HEK293 (cell line): ENCODE measurements at regions not wholly inside any gene's neighbourhood (a gene's known extent, or its start where the extent isn't known, plus 50 kb on each side); places are given as distances from the start of the nearest gene placed in this dataset.

Experiments
- CTCF ChIA-PET: fragments of 350-600 bp; formaldehyde crosslinking; extraction: SDS; loops from one replicate; lab custom pipeline; 2021; ENCODE audit warnings: antibody characterized with exemption; lab: Yijun Ruan, JAX
- POLR2A ChIA-PET: fragments of 300-600 bp; formaldehyde crosslinking; extraction: SDS; loops from one replicate; lab custom pipeline; 2020; ENCODE audit warnings: antibody characterized with exemption, inconsistent platforms; lab: Yijun Ruan, JAX
- H3K27ac ChIP-seq: fragments of 200-500 bp; sonication (Bioruptor generic); 2 replicates; pipeline ENCODE4 v1.5.1; 2014; ENCODE audit warnings: low read depth, low read length, control low read depth, inconsistent platforms; ENCODE audit errors: extremely low read depth
- H3K36me3 ChIP-seq, 2 experiments: fragments of 200-500 bp in 1 of 2; sonication (Bioruptor generic) in 1 of 2; 1 replicate in 1 of 2; 2 replicates in 1 of 2; pipeline ENCODE4 v1.5.1; 2014 to 2017; ENCODE audit warnings: inconsistent platforms in 2 of 2, low read length in 2 of 2; ENCODE audit not compliant: control insufficient read depth in 2 of 2, insufficient read depth in 1 of 2
- H3K4me1 ChIP-seq: fragments of 200-500 bp; sonication (Bioruptor generic); 2 replicates; pipeline ENCODE4 v1.5.1; 2014; ENCODE audit warnings: mild to moderate bottlenecking, low read length, inconsistent platforms; ENCODE audit not compliant: control insufficient read depth, insufficient read depth
- H3K4me3 ChIP-seq: 2 replicates; pipeline ENCODE4 v1.5.1; 2011; ENCODE audit warnings: low read depth, mild to moderate bottlenecking, control low read depth, low read length, moderate library complexity
- H3K9me3 ChIP-seq: fragments of 200-500 bp; sonication (Bioruptor generic); 2 replicates; pipeline ENCODE4 v1.5.1; 2014; ENCODE audit warnings: low read depth, low read length, inconsistent platforms; ENCODE audit not compliant: control insufficient read depth, insufficient read depth
- GLI4 ChIP-seq: fragments of 450-650 bp; formaldehyde crosslinking; IDR thresholded peaks from 2 replicates; pipeline ENCODE4 v1.5.1; 2016; ENCODE audit warnings: missing biosample characterization, missing genetic modification characterization
- GLIS1 ChIP-seq: fragments of 450-650 bp; formaldehyde crosslinking; IDR thresholded peaks from 2 replicates; pipeline ENCODE4 v1.5.1; 2016; ENCODE audit warnings: missing biosample characterization, missing genetic modification characterization
- HOXC10 ChIP-seq: sonication (generic); formaldehyde crosslinking; IDR thresholded peaks from 2 replicates; pipeline ENCODE4 v1.8.1; 2023; ENCODE audit warnings: mild to moderate bottlenecking, missing genetic modification reagents
- REPIN1 ChIP-seq: fragments of 450-650 bp; formaldehyde crosslinking; IDR thresholded peaks from 2 replicates; pipeline ENCODE4 v1.5.1; 2017; ENCODE audit warnings: missing biosample characterization, missing genetic modification characterization, low read depth
- SCRT1 ChIP-seq: fragments of 450-650 bp; formaldehyde crosslinking; IDR thresholded peaks from 2 replicates; pipeline ENCODE4 v1.5.1; 2016; ENCODE audit warnings: missing biosample characterization, missing genetic modification characterization, borderline replicate concordance
- ZNF10 ChIP-seq: fragments of 450-650 bp; formaldehyde crosslinking; IDR thresholded peaks from 2 replicates; pipeline ENCODE4 v1.5.1; 2017; ENCODE audit warnings: missing biosample characterization, missing genetic modification characterization
- ZNF112 ChIP-seq: fragments of 450-650 bp; formaldehyde crosslinking; IDR thresholded peaks from 2 replicates; pipeline ENCODE4 v1.5.0; 2017; ENCODE audit warnings: missing biosample characterization, missing genetic modification characterization
- ZNF121 ChIP-seq: fragments of 450-650 bp; formaldehyde crosslinking; IDR thresholded peaks from 2 replicates; pipeline ENCODE4 v1.5.1; 2016; ENCODE audit warnings: missing biosample characterization, missing genetic modification characterization
- ZNF324 ChIP-seq: fragments of 450-650 bp; formaldehyde crosslinking; IDR thresholded peaks from 2 replicates; pipeline ENCODE4 v1.5.1; 2016; ENCODE audit warnings: missing biosample characterization, missing genetic modification characterization
- ZNF404 ChIP-seq: fragments of 450-650 bp; formaldehyde crosslinking; IDR thresholded peaks from 2 replicates; pipeline ENCODE4 v1.5.1; 2017; ENCODE audit warnings: missing biosample characterization, missing genetic modification characterization
- ZNF48 ChIP-seq: fragments of 450-650 bp; formaldehyde crosslinking; IDR thresholded peaks from 2 replicates; pipeline ENCODE4 v1.5.1; 2016; ENCODE audit warnings: missing biosample characterization, missing genetic modification characterization
- ZNF561 ChIP-seq: fragments of 450-650 bp; IDR thresholded peaks from 2 replicates; pipeline ENCODE4 v1.5.1; 2018; ENCODE audit warnings: missing biosample characterization, missing genetic modification characterization, borderline replicate concordance
- ZNF596 ChIP-seq: fragments of 450-650 bp; IDR thresholded peaks from 2 replicates; pipeline ENCODE4 v1.5.0; 2018; ENCODE audit warnings: missing biosample characterization, mild to moderate bottlenecking, missing genetic modification characterization, moderate library complexity
- ZNF658 ChIP-seq: fragments of 450-650 bp; formaldehyde crosslinking; IDR thresholded peaks from 2 replicates; pipeline ENCODE4; 2016; ENCODE audit warnings: missing biosample characterization, missing genetic modification characterization
- ZNF677 ChIP-seq: fragments of 450-650 bp; IDR thresholded peaks from 2 replicates; pipeline ENCODE4 v1.5.0; 2018; ENCODE audit warnings: missing biosample characterization, mild to moderate bottlenecking, missing genetic modification characterization, moderate library complexity
- TF ChIP-seq, protein P1 (sequence below): fragments of 450-650 bp; formaldehyde crosslinking; IDR thresholded peaks from 2 replicates; pipeline ENCODE4 v1.5.1; 2016; ENCODE audit warnings: missing biosample characterization, missing genetic modification characterization
- TF ChIP-seq, protein P2 (sequence below): fragments of 450-650 bp; formaldehyde crosslinking; IDR thresholded peaks from 2 replicates; pipeline ENCODE4 v1.5.1; 2016; ENCODE audit warnings: missing biosample characterization, missing genetic modification characterization
- TF ChIP-seq, protein P3 (sequence below): IDR thresholded peaks from 2 replicates; pipeline ENCODE4 v1.6.1; 2011; ENCODE audit warnings: mild to moderate bottlenecking, low read depth, low read length, borderline replicate concordance
- TF ChIP-seq, protein P4 (sequence below): fragments of 450-650 bp; formaldehyde crosslinking; IDR thresholded peaks from 2 replicates; pipeline ENCODE4 v1.5.1; 2016; ENCODE audit warnings: missing biosample characterization, missing genetic modification characterization
- TF ChIP-seq, protein P5 (sequence below): fragments of 450-650 bp; formaldehyde crosslinking; IDR thresholded peaks from 2 replicates; pipeline ENCODE4 v1.5.1; 2017; ENCODE audit warnings: missing biosample characterization, missing genetic modification characterization
- TF ChIP-seq, protein P6 (sequence below): fragments of 450-650 bp; formaldehyde crosslinking; IDR thresholded peaks from 2 replicates; pipeline ENCODE4 v1.5.1; 2016; ENCODE audit warnings: missing biosample characterization, missing genetic modification characterization
- TF ChIP-seq, protein P7 (sequence below): fragments of 450-650 bp; formaldehyde crosslinking; IDR thresholded peaks from 2 replicates; pipeline ENCODE4 v1.5.1; 2017; ENCODE audit warnings: missing biosample characterization, missing genetic modification characterization

DNA sequence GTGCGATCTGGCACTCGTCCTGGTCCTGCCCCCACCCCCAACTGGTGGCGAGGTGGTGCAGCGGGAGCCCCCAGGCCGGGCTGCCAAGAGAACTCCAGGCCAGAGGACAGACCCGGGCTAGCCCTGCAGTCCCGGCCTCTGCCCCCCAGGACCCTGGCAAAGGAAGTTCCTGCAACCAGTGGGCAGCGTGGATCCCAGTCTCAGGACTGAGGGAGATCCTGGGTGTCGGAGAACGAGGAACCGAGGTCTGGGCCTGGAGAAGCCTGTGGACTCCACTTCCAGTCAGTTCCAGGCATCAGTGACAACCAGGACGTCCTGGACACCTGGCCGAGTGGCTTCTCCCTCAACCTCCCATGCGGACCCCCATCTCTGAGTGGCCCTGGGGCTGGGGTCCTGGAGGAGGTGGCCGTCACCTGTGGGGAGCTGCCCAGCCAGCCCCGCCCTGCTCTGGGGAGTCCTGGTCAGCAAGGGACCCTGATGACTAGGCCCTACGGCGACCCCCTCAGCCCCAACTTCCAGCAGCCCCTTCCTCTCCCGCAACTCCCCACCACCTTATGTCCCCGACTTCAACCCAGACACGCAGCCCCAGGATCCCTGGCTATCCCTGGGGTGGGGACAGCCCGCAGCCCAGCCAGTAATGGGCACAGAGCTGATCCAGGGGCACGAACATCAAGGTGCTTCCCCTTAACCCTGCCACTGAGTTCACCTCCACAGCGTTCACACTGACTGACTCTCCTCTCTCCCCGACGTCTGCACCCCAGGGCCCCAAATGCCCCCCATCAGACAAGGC lies 53.7 kb upstream of the NKX1-1 start:
- Histone ChIP-seq H3K9me3 (no peaks in the 10 kb centered on the region), H3K27ac (no peak overlapping the region), H3K4me1 (no peaks in the 10 kb centered on the region), H3K36me3 (no peaks in the 10 kb centered on the region), H3K4me3 (no peak overlapping the region)
- ChIA-PET CTCF (no interaction called here), POLR2A (no interaction called here)
- no peak for TF ChIP-seq GLIS1 (tag by site-specific recombination)
- no peak for TF ChIP-seq ZNF658 (tag by site-specific recombination)
- TF ChIP-seq, protein P1, sequence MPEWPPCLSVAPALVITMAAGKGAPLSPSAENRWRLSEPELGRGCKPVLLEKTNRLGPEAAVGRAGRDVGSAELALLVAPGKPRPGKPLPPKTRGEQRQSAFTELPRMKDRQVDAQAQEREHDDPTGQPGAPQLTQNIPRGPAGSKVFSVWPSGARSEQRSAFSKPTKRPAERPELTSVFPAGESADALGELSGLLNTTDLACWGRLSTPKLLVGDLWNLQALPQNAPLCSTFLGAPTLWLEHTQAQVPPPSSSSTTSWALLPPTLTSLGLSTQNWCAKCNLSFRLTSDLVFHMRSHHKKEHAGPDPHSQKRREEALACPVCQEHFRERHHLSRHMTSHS (tag by site-specific recombination) = no peak
- TF ChIP-seq SCRT1 (tag by site-specific recombination) = no peak
- TF ChIP-seq ZNF10 = no peak
- TF ChIP-seq ZNF404 (tag by site-specific recombination) = no peak
- TF ChIP-seq, protein P2, sequence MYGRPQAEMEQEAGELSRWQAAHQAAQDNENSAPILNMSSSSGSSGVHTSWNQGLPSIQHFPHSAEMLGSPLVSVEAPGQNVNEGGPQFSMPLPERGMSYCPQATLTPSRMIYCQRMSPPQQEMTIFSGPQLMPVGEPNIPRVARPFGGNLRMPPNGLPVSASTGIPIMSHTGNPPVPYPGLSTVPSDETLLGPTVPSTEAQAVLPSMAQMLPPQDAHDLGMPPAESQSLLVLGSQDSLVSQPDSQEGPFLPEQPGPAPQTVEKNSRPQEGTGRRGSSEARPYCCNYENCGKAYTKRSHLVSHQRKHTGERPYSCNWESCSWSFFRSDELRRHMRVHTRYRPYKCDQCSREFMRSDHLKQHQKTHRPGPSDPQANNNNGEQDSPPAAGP (tag by site-specific recombination) = no peak
- TF ChIP-seq, protein P3, sequence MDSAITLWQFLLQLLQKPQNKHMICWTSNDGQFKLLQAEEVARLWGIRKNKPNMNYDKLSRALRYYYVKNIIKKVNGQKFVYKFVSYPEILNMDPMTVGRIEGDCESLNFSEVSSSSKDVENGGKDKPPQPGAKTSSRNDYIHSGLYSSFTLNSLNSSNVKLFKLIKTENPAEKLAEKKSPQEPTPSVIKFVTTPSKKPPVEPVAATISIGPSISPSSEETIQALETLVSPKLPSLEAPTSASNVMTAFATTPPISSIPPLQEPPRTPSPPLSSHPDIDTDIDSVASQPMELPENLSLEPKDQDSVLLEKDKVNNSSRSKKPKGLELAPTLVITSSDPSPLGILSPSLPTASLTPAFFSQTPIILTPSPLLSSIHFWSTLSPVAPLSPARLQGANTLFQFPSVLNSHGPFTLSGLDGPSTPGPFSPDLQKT = no peak
- no peak for TF ChIP-seq HOXC10 (CRISPR knock-in tag)
- no peak for TF ChIP-seq ZNF112 (tag by site-specific recombination)
- TF ChIP-seq, protein P4, sequence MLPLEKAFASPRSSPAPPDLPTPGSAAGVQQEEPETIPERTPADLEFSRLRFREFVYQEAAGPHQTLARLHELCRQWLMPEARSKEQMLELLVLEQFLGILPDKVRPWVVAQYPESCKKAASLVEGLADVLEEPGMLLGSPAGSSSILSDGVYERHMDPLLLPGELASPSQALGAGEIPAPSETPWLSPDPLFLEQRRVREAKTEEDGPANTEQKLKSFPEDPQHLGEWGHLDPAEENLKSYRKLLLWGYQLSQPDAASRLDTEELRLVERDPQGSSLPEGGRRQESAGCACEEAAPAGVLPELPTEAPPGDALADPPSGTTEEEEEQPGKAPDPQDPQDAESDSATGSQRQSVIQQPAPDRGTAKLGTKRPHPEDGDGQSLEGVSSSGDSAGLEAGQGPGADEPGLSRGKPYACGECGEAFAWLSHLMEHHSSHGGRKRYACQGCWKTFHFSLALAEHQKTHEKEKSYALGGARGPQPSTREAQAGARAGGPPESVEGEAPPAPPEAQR = no peak
- TF ChIP-seq ZNF677 (tag by site-specific recombination) = no peak
- TF ChIP-seq ZNF48 (tag by site-specific recombination) = no peak
- no peak for TF ChIP-seq ZNF121
- no peak for TF ChIP-seq GLI4 (tag by site-specific recombination)
- no peak for TF ChIP-seq ZNF324 (tag by site-specific recombination)
- no peak for TF ChIP-seq ZNF561
- TF ChIP-seq, protein P5, sequence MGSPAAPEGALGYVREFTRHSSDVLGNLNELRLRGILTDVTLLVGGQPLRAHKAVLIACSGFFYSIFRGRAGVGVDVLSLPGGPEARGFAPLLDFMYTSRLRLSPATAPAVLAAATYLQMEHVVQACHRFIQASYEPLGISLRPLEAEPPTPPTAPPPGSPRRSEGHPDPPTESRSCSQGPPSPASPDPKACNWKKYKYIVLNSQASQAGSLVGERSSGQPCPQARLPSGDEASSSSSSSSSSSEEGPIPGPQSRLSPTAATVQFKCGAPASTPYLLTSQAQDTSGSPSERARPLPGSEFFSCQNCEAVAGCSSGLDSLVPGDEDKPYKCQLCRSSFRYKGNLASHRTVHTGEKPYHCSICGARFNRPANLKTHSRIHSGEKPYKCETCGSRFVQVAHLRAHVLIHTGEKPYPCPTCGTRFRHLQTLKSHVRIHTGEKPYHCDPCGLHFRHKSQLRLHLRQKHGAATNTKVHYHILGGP (tag by site-specific recombination) = no peak

DNA sequence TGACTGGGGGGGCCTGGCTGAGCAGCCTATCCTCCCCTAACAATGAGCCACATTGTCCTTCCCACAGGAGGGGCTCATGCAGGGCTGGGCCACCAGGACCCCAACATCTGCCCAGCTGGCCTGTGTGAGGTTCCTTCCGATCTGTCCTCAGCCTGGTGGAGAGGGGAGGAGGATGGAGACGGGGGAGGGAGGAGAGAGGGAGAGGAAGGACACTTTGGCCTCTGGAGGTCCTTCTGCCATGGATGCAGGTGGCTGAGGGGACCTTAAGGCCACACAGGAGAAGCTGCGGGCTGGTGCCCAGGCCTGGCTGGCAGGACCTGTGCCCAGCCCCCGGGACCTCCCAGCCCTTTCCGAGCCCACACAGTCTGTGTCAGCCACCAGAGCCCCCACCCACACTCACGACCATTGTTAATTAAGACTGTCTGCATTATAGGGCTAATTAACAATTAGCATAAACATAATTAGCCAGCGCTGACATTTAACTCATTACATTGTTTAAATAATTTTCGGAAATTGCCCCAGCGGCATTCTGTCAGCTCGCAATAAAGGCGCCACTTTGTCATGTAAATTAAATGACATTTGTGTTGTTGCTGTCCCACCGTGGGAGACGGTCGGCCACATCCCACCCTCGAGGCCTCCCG lies 53.0 kb upstream of the NKX1-1 start:
- POLR2A ChIA-PET = no interaction called here
- H3K4me3 ChIP-seq = no peak overlapping the region
- CTCF ChIA-PET = no interaction called here
- no peak for TF ChIP-seq ZNF596 (tag by site-specific recombination)
- TF ChIP-seq, protein P6, sequence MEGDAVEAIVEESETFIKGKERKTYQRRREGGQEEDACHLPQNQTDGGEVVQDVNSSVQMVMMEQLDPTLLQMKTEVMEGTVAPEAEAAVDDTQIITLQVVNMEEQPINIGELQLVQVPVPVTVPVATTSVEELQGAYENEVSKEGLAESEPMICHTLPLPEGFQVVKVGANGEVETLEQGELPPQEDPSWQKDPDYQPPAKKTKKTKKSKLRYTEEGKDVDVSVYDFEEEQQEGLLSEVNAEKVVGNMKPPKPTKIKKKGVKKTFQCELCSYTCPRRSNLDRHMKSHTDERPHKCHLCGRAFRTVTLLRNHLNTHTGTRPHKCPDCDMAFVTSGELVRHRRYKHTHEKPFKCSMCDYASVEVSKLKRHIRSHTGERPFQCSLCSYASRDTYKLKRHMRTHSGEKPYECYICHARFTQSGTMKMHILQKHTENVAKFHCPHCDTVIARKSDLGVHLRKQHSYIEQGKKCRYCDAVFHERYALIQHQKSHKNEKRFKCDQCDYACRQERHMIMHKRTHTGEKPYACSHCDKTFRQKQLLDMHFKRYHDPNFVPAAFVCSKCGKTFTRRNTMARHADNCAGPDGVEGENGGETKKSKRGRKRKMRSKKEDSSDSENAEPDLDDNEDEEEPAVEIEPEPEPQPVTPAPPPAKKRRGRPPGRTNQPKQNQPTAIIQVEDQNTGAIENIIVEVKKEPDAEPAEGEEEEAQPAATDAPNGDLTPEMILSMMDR = no peak
- TF ChIP-seq, protein P7, sequence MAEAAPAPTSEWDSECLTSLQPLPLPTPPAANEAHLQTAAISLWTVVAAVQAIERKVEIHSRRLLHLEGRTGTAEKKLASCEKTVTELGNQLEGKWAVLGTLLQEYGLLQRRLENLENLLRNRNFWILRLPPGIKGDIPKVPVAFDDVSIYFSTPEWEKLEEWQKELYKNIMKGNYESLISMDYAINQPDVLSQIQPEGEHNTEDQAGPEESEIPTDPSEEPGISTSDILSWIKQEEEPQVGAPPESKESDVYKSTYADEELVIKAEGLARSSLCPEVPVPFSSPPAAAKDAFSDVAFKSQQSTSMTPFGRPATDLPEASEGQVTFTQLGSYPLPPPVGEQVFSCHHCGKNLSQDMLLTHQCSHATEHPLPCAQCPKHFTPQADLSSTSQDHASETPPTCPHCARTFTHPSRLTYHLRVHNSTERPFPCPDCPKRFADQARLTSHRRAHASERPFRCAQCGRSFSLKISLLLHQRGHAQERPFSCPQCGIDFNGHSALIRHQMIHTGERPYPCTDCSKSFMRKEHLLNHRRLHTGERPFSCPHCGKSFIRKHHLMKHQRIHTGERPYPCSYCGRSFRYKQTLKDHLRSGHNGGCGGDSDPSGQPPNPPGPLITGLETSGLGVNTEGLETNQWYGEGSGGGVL (tag by site-specific recombination) = no peak
- no peak for TF ChIP-seq REPIN1 (tag by site-specific recombination)

More for the DNA sequence above, 53.0 kb upstream of the NKX1-1 start:
- Histone ChIP-seq H3K27ac (no peak overlapping the region), H3K9me3 (no peaks in the 10 kb centered on the region), H3K36me3 (no peaks in the 10 kb centered on the region), H3K4me1 (no peaks in the 10 kb centered on the region)
